IMR-90 (cell line): ENCODE measurements at regions not wholly inside any gene's neighbourhood (a gene's known extent, or its start where the extent isn't known, plus 50 kb on each side); places are given as distances from the start of the nearest gene placed in this dataset.

Experiments
- ATAC-seq: fragments of 200-7000 bp; cut with Tn5 transposase; 2 replicates; pipeline ENCODE4 v1.9.1; 2020; ENCODE audit warnings: low read depth, mild to moderate bottlenecking, moderate library complexity
- BruUV-seq: library from RNA; stranded (reverse); fragments of 400-500 nt; replicated peaks from 2 replicates; lab custom pipeline; 2021; lab: Mats Ljungman, UMichigan
- CTCF ChIA-PET: fragments of 300-600 bp; formaldehyde crosslinking; extraction: SDS; loops from one replicate; lab custom pipeline; 2021; ENCODE audit warnings: antibody characterized with exemption; lab: Yijun Ruan, JAX
- POLR2A ChIA-PET: fragments of 300-600 bp; sonication (Branson Sonifier 250); formaldehyde crosslinking; loops from one replicate; lab custom pipeline; 2022; ENCODE audit warnings: antibody characterized with exemption; ENCODE audit not compliant: unreplicated experiment; lab: Charles Lee
- DNase-seq: peaks from one replicate; pipeline ENCODE4 v3.0.0; 2013
- H2AFZ ChIP-seq: replicated peaks from 2 replicates; pipeline ENCODE3; 2013; ENCODE audit warnings: low read length, mild to moderate bottlenecking; ENCODE audit not compliant: poor library complexity
- H2AK5ac ChIP-seq: 2 replicates; pipeline ENCODE4 v1.6.1; 2013; ENCODE audit warnings: low read depth, low read length, inconsistent platforms
- H2AK9ac ChIP-seq: replicated peaks from 2 replicates; pipeline ENCODE3; 2013; ENCODE audit warnings: mild to moderate bottlenecking, low read depth, low read length, moderate library complexity; ENCODE audit not compliant: poor library complexity
- H2BK120ac ChIP-seq: 2 replicates; pipeline ENCODE4 v1.6.1; 2013; ENCODE audit warnings: low read depth, low read length, inconsistent platforms
- H2BK15ac ChIP-seq: 3 replicates; pipeline ENCODE4 v1.6.1; 2013; ENCODE audit warnings: low read depth, low read length, inconsistent platforms
- H2BK20ac ChIP-seq: 2 replicates; pipeline ENCODE4 v1.6.1; 2013; ENCODE audit warnings: low read depth, mild to moderate bottlenecking, inconsistent platforms, low read length, moderate library complexity
- H2BK5ac ChIP-seq: 2 replicates; pipeline ENCODE4 v1.6.1; 2013; ENCODE audit warnings: mild to moderate bottlenecking, low read depth, low read length, inconsistent platforms; ENCODE audit not compliant: poor library complexity, severe bottlenecking
- H3K14ac ChIP-seq: replicated peaks from 2 replicates; pipeline ENCODE4 v1.6.1; 2013; ENCODE audit warnings: low read depth, low read length, inconsistent platforms
- H3K18ac ChIP-seq: 2 replicates; pipeline ENCODE4 v1.6.1; 2013; ENCODE audit warnings: low read depth, low read length, control low read depth
- H3K23ac ChIP-seq: 2 replicates; pipeline ENCODE4 v1.6.1; 2013; ENCODE audit warnings: low read depth, low read length, inconsistent platforms
- H3K27ac ChIP-seq: 2 replicates; pipeline ENCODE4 v1.5.1; 2013; ENCODE audit warnings: mild to moderate bottlenecking, control low read depth, low read length; ENCODE audit not compliant: insufficient read depth
- H3K27me3 ChIP-seq: 2 replicates; pipeline ENCODE4 v1.6.1; 2013; ENCODE audit warnings: low read length; ENCODE audit not compliant: control insufficient read depth, insufficient read depth
- H3K36me3 ChIP-seq: 2 replicates; pipeline ENCODE4 v1.6.1; 2013; ENCODE audit warnings: low read length, mixed read lengths; ENCODE audit not compliant: control insufficient read depth, insufficient read depth
- H3K4ac ChIP-seq: 2 replicates; pipeline ENCODE4 v1.6.1; 2013; ENCODE audit warnings: low read depth, low read length, inconsistent platforms
- H3K4me1 ChIP-seq: 2 replicates; pipeline ENCODE4 v1.6.1; 2013; ENCODE audit warnings: low read length, mixed read lengths; ENCODE audit not compliant: control insufficient read depth, insufficient read depth
- H3K4me2 ChIP-seq: 2 replicates; pipeline ENCODE4 v1.6.1; 2013; ENCODE audit warnings: low read depth, mild to moderate bottlenecking, control low read depth, low read length, moderate library complexity
- H3K4me3 ChIP-seq: 2 replicates; pipeline ENCODE4 v1.5.1; 2013; ENCODE audit warnings: low read depth, mild to moderate bottlenecking, control low read depth, low read length, moderate library complexity; ENCODE audit not compliant: insufficient read depth
- H3K56ac ChIP-seq: 2 replicates; pipeline ENCODE4 v1.6.1; 2013; ENCODE audit warnings: low read length, inconsistent platforms; ENCODE audit not compliant: insufficient read depth; ENCODE audit errors: extremely low read depth
- H3K79me1 ChIP-seq, 2 experiments: 2 replicates each; pipeline ENCODE4 v1.6.1; 2013; ENCODE audit warnings: low read length in 2 of 2, inconsistent platforms in 1 of 2, low read depth in 1 of 2
- H3K9ac ChIP-seq: 2 replicates; pipeline ENCODE4 v1.6.1; 2013; ENCODE audit warnings: low read depth, low read length, control low read depth
- H3K9me1 ChIP-seq: 2 replicates; pipeline ENCODE4 v1.6.1; 2013; ENCODE audit warnings: low read length, inconsistent platforms; ENCODE audit not compliant: insufficient read depth
- H3K9me3 ChIP-seq: 2 replicates; pipeline ENCODE4 v1.6.1; 2013; ENCODE audit warnings: low read length; ENCODE audit not compliant: control insufficient read depth, insufficient read depth
- H4K20me1 ChIP-seq: 2 replicates; pipeline ENCODE4 v1.6.1; 2013; ENCODE audit warnings: low read length, inconsistent platforms; ENCODE audit not compliant: insufficient read depth
- H4K5ac ChIP-seq: 2 replicates; pipeline ENCODE4 v1.6.1; 2013; ENCODE audit warnings: mild to moderate bottlenecking, low read depth, low read length, control low read depth
- H4K8ac ChIP-seq, 2 experiments: 2 replicates each; pipeline ENCODE4 v1.6.1; 2013; ENCODE audit warnings: low read depth in 2 of 2, low read length in 2 of 2, control low read depth in 1 of 2, inconsistent platforms in 1 of 2
- H4K91ac ChIP-seq: 2 replicates; pipeline ENCODE4 v1.6.1; 2013; ENCODE audit warnings: low read depth, low read length, inconsistent platforms; ENCODE audit not compliant: insufficient read depth
- BHLHE40 ChIP-seq: fragments of 150-350 bp; IDR thresholded peaks from 2 replicates; pipeline ENCODE4 v1.6.1; 2016; ENCODE audit warnings: mild to moderate bottlenecking, low read depth, low read length
- CEBPB ChIP-seq: IDR thresholded peaks from 2 replicates; pipeline ENCODE4 v1.6.1; 2012; ENCODE audit warnings: low read depth, low read length, improper control_type of control experiment
- CHD1 ChIP-seq: IDR thresholded peaks from 2 replicates; pipeline ENCODE4 v1.6.1; 2012; ENCODE audit warnings: low read depth, low read length, improper control_type of control experiment
- CTCF ChIP-seq: conservative IDR thresholded peaks from 2 replicates; pipeline ENCODE4 v1.5.1; 2012; ENCODE audit warnings: mild to moderate bottlenecking, low read depth, low read length, improper control_type of control experiment
- ELK1 ChIP-seq: fragments of 150-350 bp; IDR thresholded peaks from 2 replicates; pipeline ENCODE4 v1.6.1; 2016; ENCODE audit warnings: low read depth, mild to moderate bottlenecking, low read length, moderate library complexity, borderline replicate concordance
- FOS ChIP-seq: fragments of 150-350 bp; IDR thresholded peaks from 2 replicates; pipeline ENCODE4 v1.6.1; 2016; ENCODE audit warnings: low read depth, low read length
- MAFK ChIP-seq: IDR thresholded peaks from 2 replicates; pipeline ENCODE4 v1.6.1; 2012; ENCODE audit warnings: low read depth, low read length, improper control_type of control experiment
- MAZ ChIP-seq: IDR thresholded peaks from 2 replicates; pipeline ENCODE4 v1.6.1; 2012; ENCODE audit warnings: low read depth, mild to moderate bottlenecking, low read length, improper control_type of control experiment, moderate library complexity, borderline replicate concordance
- MXI1 ChIP-seq: IDR thresholded peaks from 2 replicates; pipeline ENCODE4 v1.6.1; 2012; ENCODE audit warnings: low read depth, mild to moderate bottlenecking, low read length, moderate library complexity, borderline replicate concordance
- NFE2L2 ChIP-seq: fragments of 150-350 bp; IDR thresholded peaks from 2 replicates; pipeline ENCODE4 v1.6.1; 2016; ENCODE audit warnings: low read depth, mild to moderate bottlenecking, low read length
- POLR2A ChIP-seq: IDR thresholded peaks from 2 replicates; pipeline ENCODE4 v1.6.1; 2012; ENCODE audit warnings: mild to moderate bottlenecking, low read depth, low read length
- RAD21 ChIP-seq: IDR thresholded peaks from 2 replicates; pipeline ENCODE4 v1.6.1; 2012; ENCODE audit warnings: low read length, improper control_type of control experiment
- RCOR1 ChIP-seq: IDR thresholded peaks from 2 replicates; pipeline ENCODE4 v1.6.1; 2012; ENCODE audit warnings: mild to moderate bottlenecking, low read length, improper control_type of control experiment; ENCODE audit not compliant: insufficient replicate concordance
- RFX5 ChIP-seq: IDR thresholded peaks from 2 replicates; pipeline ENCODE4 v1.8.0; 2012; ENCODE audit warnings: low read depth, mild to moderate bottlenecking, low read length, moderate library complexity
- SMC3 ChIP-seq: fragments of 150-350 bp; IDR thresholded peaks from 2 replicates; pipeline ENCODE4 v1.6.1; 2016; ENCODE audit warnings: low read depth, mild to moderate bottlenecking, antibody characterized with exemption, low read length, moderate library complexity
- WGBS, 2 experiments: methylation state at CpG; one replicate each; pipeline versions ENCODE4 v1.1.5 to v1.1.7; 2013; ENCODE audit warnings: missing lambda C conversion rate in 2 of 2; ENCODE audit not compliant: insufficient read length in 1 of 2; ENCODE audit errors: extremely low coverage in 2 of 2; 5-methylcytosine and 5-hydroxymethylcytosine counted together
- dilution Hi-C: fragments of 300-500 bp; cut with HindIII; formaldehyde crosslinking; loops from one replicate; pipeline ENCODE4 v1.14.3; 2018; ENCODE audit warnings: low sequenced_read_pairs; ENCODE audit not compliant: unreplicated experiment
- in situ Hi-C: fragments of 300-500 bp; cut with MboI; formaldehyde crosslinking; loops from 3 replicates; pipeline ENCODE4 v1.14.3; 2019; ENCODE audit warnings: low sequenced_read_pairs, inconsistent platforms, mixed read lengths
- intact Hi-C: fragments of 100-400 bp; cut with micrococcal nuclease; formaldehyde crosslinking; loops from 2 replicates; pipeline ENCODE4 v1.10.0; 2022
- TF ChIP-seq, protein P1 (sequence below): fragments of 150-350 bp; IDR thresholded peaks from 2 replicates; pipeline ENCODE4 v1.6.1; 2017; ENCODE audit warnings: mild to moderate bottlenecking, antibody characterized with exemption, low read length, low read depth

DNA sequence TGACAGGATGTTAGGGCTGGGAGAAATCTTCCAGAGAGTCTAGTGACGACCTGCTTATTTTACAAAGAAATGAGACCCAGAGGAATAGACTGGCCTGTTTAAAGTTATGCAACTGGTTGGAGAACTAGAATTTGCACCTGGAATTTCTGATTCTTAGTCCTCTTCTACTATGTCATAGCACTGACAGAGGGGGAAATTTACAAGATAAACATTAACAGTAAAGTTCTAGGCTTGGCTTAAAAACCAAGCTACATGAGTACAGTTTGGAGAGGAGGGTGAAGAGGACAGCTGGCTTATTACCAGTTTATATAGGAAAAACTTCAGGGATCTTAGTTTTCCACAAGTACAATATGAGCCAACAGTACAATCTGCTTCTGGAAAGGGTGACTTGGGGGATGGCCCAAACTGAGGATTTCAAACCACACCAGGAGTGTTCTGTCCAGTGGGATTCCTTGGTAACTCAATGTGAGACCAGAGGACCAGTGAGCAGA lies 269.6 kb downstream of the CD109 start:
- WGBS, 2 experiments: no CpG with 5 or more reads among the region's 1 CpG
- ChIA-PET CTCF (no interaction called here), POLR2A (no interaction called here)
- peaks cover 2% of the 10 kb centered on the region; the same call in 1 of the 2 replicates for H3K4me1 ChIP-seq
- H2AK9ac ChIP-seq: no peak overlapping the region
- H3K4me3 ChIP-seq: no peak overlapping the region
- no peak overlapping the region for H2BK120ac ChIP-seq
- H2BK20ac ChIP-seq: no peak overlapping the region
- no peak overlapping the region for H3K9ac ChIP-seq
- intact Hi-C loops: loop anchor here (5.0 kb wide), 2 partner anchors 108 to 228 kb away; no protein-coding TSS in a partner anchor
- H2AK5ac ChIP-seq: no peak overlapping the region
- no peak overlapping the region for H3K27ac ChIP-seq
- H3K79me1 ChIP-seq: no peaks in the 10 kb centered on the region
- H3K14ac ChIP-seq: no peak overlapping the region
- TF ChIP-seq POLR2A: no peak
- TF ChIP-seq SMC3: no peak
- no peak for TF ChIP-seq MAZ
- TF ChIP-seq MXI1: no peak
- no peak for TF ChIP-seq CHD1
- no peak for TF ChIP-seq NFE2L2
- TF ChIP-seq BHLHE40: no peak
- TF ChIP-seq FOS: no peak
- no peak for TF ChIP-seq MAFK
- no peak for TF ChIP-seq ELK1
- TF ChIP-seq CTCF: no peak
- TF ChIP-seq RCOR1: no peak
- TF ChIP-seq, protein P1, sequence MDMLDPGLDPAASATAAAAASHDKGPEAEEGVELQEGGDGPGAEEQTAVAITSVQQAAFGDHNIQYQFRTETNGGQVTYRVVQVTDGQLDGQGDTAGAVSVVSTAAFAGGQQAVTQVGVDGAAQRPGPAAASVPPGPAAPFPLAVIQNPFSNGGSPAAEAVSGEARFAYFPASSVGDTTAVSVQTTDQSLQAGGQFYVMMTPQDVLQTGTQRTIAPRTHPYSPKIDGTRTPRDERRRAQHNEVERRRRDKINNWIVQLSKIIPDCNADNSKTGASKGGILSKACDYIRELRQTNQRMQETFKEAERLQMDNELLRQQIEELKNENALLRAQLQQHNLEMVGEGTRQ: no peak
- no peak for TF ChIP-seq RAD21
- TF ChIP-seq CEBPB: no peak
- TF ChIP-seq RFX5: no peak
- H4K91ac ChIP-seq: no peak overlapping the region
- H3K18ac ChIP-seq: no peak overlapping the region
- no peaks in the 10 kb centered on the region for H3K36me3 ChIP-seq
- no peak overlapping the region for H2BK15ac ChIP-seq
- no peak overlapping the region for H3K4ac ChIP-seq
- ATAC-seq (no peak), DNase-seq (no peak)
- no peak overlapping the region for H4K8ac ChIP-seq
- no TSS peak for BruUV-seq
- no peak overlapping the region for H3K4me2 ChIP-seq
- no peaks in the 10 kb centered on the region for H3K9me3 ChIP-seq
- H4K5ac ChIP-seq: no peak overlapping the region
- dilution Hi-C loops: no loop called here
- in situ Hi-C loops: no loop called here
- no peaks in the 10 kb centered on the region for H4K20me1 ChIP-seq
- H3K9me1 ChIP-seq: no peaks in the 10 kb centered on the region
- no peaks in the 10 kb centered on the region for H3K27me3 ChIP-seq
- no peak overlapping the region for H3K23ac ChIP-seq
- no peak overlapping the region for H2BK5ac ChIP-seq
- no peak overlapping the region for H2AFZ ChIP-seq
- no peak overlapping the region for H3K56ac ChIP-seq
